ENCODE measurements at regions not wholly inside any gene's neighbourhood (a gene's known extent, or its start where the extent isn't known, plus 50 kb on each side); places are given as distances from the start of the nearest gene placed in this dataset.

DNA sequence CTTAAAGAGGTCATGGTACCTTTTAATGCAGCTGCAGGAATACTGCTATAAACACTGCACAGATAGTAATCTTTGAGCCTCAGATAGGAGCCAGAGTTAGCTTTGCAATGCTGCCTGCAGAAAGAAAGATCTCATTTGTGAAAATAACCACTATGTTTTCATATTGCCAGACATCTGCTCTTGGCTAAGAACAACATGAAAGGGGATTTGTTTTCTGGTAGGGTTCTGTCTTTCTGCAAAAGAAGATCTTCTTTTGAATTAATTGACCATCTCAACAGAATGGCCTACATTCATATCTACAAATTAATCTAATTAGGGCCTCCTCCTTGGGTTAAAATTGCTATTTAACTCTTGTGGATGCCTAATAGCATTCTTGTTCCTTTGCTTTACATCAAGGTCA, 177.6 kb upstream of the DPYD start:
- H3K4me3 Mint-ChIP-seq: no peak overlapping the region
- H3K27me3 Mint-ChIP-seq: no peaks in the 10 kb centered on the region
- H3K27ac Mint-ChIP-seq: peak overlapping the region in 1 of 3 donors; percentile 33
- no peaks in the 10 kb centered on the region for H3K4me1 Mint-ChIP-seq
- H3K9me3 Mint-ChIP-seq: peaks cover 0 to 3% (median 0%) of the 10 kb centered on the region in 3 donors
- H3K36me3 Mint-ChIP-seq: no peaks in the 10 kb centered on the region

GRCh38 chr1:98090351-98090750, 169.5 kb upstream of the DPYD start:
- Mint-ChIP-seq H3K27me3 (no peaks in the 10 kb centered on the region), H3K27ac (no peak overlapping the region), H3K4me3 (no peak overlapping the region), H3K4me1 (no peaks in the 10 kb centered on the region), H3K9me3 (peaks cover 0 to under 1% (median 0%) of the 10 kb centered on the region in 3 donors), H3K36me3 (no peaks in the 10 kb centered on the region)

- no peaks in the 10 kb centered on the region for H3K36me3 Mint-ChIP-seq
- no peaks in the 10 kb centered on the region for H3K4me1 Mint-ChIP-seq
- no peak overlapping the region for H3K27ac Mint-ChIP-seq
- no peak overlapping the region for H3K4me3 Mint-ChIP-seq
- peaks cover 0 to 3% (median 0%) of the 10 kb centered on the region in 3 donors for H3K9me3 Mint-ChIP-seq
- no peaks in the 10 kb centered on the region for H3K27me3 Mint-ChIP-seq
Measured at GRCh38 chr1:98088381-98088780, 167.5 kb upstream of the DPYD start.

DNA sequence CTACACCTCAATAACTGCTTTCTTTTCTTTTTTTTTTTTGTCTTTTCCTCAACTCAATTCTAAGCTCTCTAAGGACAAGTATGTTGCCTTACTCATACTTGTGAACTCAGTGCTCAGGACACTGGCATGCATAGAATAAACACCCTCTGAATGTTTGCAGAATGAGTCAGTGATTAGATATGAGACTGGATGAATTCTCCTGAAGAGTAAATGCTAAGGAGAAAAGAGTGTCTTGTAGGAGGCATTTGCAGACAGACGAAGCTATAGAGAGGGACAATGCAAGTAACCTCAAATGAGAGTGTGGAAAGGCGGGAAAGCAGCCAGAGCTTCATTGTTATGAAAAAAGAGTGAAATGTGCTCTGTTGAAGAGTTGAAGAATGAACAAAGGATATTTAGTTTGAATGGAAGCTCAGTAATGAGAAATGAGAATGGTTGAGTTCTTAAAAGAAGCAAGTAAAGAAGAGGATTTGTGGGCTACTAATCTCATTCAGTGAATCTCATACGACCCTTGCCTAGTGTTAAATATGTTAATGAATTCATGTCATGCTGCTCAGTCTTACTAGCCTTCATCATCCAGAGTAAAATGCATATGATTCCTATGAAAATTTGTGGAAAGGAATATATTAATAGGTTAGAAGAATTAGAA, 166.1 kb upstream of the DPYD start:
- Mint-ChIP-seq H3K4me3 (no peak overlapping the region), H3K36me3 (no peaks in the 10 kb centered on the region), H3K4me1 (no peaks in the 10 kb centered on the region), H3K27ac (no peak overlapping the region), H3K9me3 (peaks cover 0 to 3% (median 0%) of the 10 kb centered on the region in 3 donors), H3K27me3 (no peaks in the 10 kb centered on the region)

DNA sequence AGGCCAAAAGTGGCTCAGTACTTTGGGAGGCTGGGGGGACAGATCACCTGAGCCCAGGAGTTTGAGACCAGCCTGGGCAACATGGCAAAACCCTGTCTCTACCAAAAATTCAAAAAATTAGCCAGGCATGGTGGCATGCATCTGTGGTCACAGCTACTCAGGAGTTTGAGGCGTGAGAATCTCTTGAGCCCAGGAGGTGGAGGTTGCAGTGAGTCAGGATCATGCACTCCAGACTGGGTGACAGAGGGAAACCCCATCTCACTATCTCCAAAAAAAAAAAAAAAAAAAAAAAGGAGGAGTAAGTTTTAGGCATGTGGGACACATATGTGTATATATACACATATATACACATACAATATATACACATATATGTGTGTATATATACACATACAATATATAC, 165.3 kb upstream of the DPYD start:
- Mint-ChIP-seq H3K36me3 (no peaks in the 10 kb centered on the region), H3K27me3 (no peaks in the 10 kb centered on the region), H3K4me3 (no peak overlapping the region), H3K4me1 (no peaks in the 10 kb centered on the region), H3K9me3 (peaks cover 0 to 3% (median 0%) of the 10 kb centered on the region in 3 donors), H3K27ac (no peak overlapping the region)

GRCh38 chr1:98084188-98084587, 163.4 kb upstream of the DPYD start:
- Mint-ChIP-seq H3K27me3 (no peaks in the 10 kb centered on the region), H3K4me1 (no peaks in the 10 kb centered on the region), H3K4me3 (no peak overlapping the region), H3K9me3 (peaks cover 0 to 3% (median 0%) of the 10 kb centered on the region in 3 donors), H3K36me3 (no peaks in the 10 kb centered on the region), H3K27ac (no peak overlapping the region)

- Mint-ChIP-seq H3K9me3 (peaks cover 0 to 3% (median 0%) of the 10 kb centered on the region in 3 donors), H3K4me1 (no peaks in the 10 kb centered on the region), H3K36me3 (no peaks in the 10 kb centered on the region), H3K4me3 (no peak overlapping the region), H3K27me3 (no peaks in the 10 kb centered on the region), H3K27ac (no peak overlapping the region)
Measured at GRCh38 chr1:98081944-98082343, 161.1 kb upstream of the DPYD start.

- Mint-ChIP-seq H3K9me3 (no peaks in the 10 kb centered on the region), H3K4me3 (no peak overlapping the region), H3K27me3 (no peaks in the 10 kb centered on the region), H3K27ac (no peak overlapping the region), H3K36me3 (no peaks in the 10 kb centered on the region), H3K4me1 (no peaks in the 10 kb centered on the region)
Measured at GRCh38 chr1:98078596-98078995, 157.8 kb upstream of the DPYD start.

DNA sequence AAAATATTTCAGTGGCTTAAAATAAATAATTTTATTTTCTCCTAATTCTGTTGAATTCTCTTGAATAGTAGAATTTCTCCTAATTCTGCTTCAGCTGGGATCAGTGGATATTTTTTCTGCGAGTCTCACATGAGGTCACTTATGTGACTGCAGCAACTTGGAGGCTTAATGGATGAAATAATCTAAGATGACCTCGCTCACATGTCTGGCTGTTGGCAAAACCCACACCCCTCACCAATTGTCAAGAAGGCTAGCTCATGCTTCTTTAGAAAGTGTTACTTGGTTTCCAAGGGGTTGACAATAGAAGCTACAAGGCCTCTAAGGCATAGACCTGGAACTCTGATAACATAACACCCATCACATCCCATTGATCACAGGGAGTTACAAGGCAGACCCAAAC, 156.9 kb upstream of the DPYD start:
- no peaks in the 10 kb centered on the region for H3K36me3 Mint-ChIP-seq
- H3K27ac Mint-ChIP-seq: no peak overlapping the region
- no peaks in the 10 kb centered on the region for H3K27me3 Mint-ChIP-seq
- H3K4me3 Mint-ChIP-seq: no peak overlapping the region
- H3K4me1 Mint-ChIP-seq: no peaks in the 10 kb centered on the region
- no peaks in the 10 kb centered on the region for H3K9me3 Mint-ChIP-seq

- Mint-ChIP-seq H3K4me3 (no peak overlapping the region), H3K4me1 (no peaks in the 10 kb centered on the region), H3K27ac (no peak overlapping the region), H3K27me3 (no peaks in the 10 kb centered on the region), H3K36me3 (no peaks in the 10 kb centered on the region), H3K9me3 (no peaks in the 10 kb centered on the region)
Measured at GRCh38 chr1:98075626-98076025, 154.8 kb upstream of the DPYD start.

GRCh38 chr1:98073823-98074222, 153.0 kb upstream of the DPYD start:
- Mint-ChIP-seq H3K27ac (no peak overlapping the region), H3K27me3 (no peaks in the 10 kb centered on the region), H3K4me3 (no peak overlapping the region), H3K4me1 (no peaks in the 10 kb centered on the region), H3K36me3 (no peaks in the 10 kb centered on the region), H3K9me3 (no peaks in the 10 kb centered on the region)

DNA sequence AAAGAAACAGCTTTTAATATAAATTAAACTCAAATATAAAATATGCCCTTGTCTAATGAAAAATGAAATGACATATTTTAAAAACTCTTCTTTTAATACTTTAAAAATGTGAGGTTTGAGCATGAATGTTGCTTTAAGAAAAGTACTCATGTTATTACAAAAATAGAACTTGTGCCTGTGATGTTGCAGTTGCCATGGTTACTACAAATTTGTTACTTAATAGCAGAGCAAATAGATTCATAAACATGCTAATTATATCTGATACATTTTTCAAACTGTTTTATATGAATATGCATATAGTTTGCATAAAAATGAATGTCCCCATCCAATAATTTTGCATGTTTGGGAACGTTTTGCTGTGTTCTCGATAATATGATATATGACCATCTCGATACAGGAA, 152.3 kb upstream of the DPYD start:
- no peaks in the 10 kb centered on the region for H3K36me3 Mint-ChIP-seq
- H3K4me1 Mint-ChIP-seq: no peaks in the 10 kb centered on the region

DNA sequence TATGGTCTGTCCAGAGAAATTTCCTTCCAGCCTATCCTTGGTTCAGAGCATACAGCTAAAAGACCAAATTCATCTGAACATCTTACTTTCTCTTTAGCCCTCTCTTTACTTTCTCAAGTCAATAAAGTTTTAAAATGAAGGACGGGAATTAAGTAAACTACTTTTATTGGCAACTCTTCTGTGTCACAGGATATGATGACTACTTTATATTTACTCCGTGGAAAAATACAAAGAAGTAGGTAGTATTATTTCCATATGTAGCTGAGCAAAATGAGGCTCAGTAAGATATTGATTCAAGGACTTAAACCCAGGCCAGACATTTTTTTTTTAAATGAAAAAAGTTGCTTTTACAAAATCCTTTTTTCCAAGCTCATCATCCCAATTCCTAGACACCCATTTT, 151.2 kb upstream of the DPYD start:
- Mint-ChIP-seq H3K9me3 (peaks cover 0 to 2% (median 0%) of the 10 kb centered on the region in 3 donors), H3K36me3 (no peaks in the 10 kb centered on the region), H3K27ac (no peak overlapping the region), H3K4me1 (no peaks in the 10 kb centered on the region), H3K4me3 (no peak overlapping the region), H3K27me3 (no peaks in the 10 kb centered on the region)

More for the DNA sequence above, 152.3 kb upstream of the DPYD start:
- no peak overlapping the region for H3K4me3 Mint-ChIP-seq
- H3K9me3 Mint-ChIP-seq: peaks cover 0 to under 1% (median 0%) of the 10 kb centered on the region in 3 donors
- H3K27me3 Mint-ChIP-seq: no peaks in the 10 kb centered on the region
- H3K27ac Mint-ChIP-seq: no peak overlapping the region

- no peak overlapping the region for H3K4me3 Mint-ChIP-seq
- H3K9me3 Mint-ChIP-seq: peaks cover 0 to 3% (median 2%) of the 10 kb centered on the region in 3 donors
- H3K4me1 Mint-ChIP-seq: no peaks in the 10 kb centered on the region
- no peaks in the 10 kb centered on the region for H3K27me3 Mint-ChIP-seq
- no peaks in the 10 kb centered on the region for H3K36me3 Mint-ChIP-seq
- no peak overlapping the region for H3K27ac Mint-ChIP-seq
Measured at GRCh38 chr1:98068016-98068415, 147.2 kb upstream of the DPYD start.

DNA sequence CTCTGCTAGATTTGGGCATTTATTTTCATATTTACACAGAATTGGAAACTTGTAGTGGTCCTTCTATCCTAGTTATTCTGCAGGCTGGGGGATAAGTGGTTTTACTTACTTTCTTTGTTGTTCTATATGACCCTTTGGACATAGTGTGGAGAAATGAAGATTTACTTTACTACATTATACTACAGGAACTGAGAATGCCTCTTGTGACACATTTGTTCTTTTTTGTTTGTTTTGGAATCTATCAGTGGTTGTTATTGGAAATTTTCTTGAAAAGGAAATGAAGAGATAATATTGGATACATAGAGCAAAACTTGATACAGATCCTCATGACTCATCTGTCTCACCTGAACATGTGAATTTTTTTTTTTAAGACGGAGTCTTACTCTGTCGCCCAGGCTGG, 146.1 kb upstream of the DPYD start:
- H3K9me3 Mint-ChIP-seq: peaks cover 0 to 3% (median 2%) of the 10 kb centered on the region in 3 donors
- no peak overlapping the region for H3K4me3 Mint-ChIP-seq
- no peak overlapping the region for H3K27ac Mint-ChIP-seq
- no peaks in the 10 kb centered on the region for H3K36me3 Mint-ChIP-seq
- no peaks in the 10 kb centered on the region for H3K27me3 Mint-ChIP-seq
- H3K4me1 Mint-ChIP-seq: no peaks in the 10 kb centered on the region

- no peaks in the 10 kb centered on the region for H3K4me1 Mint-ChIP-seq
- no peaks in the 10 kb centered on the region for H3K36me3 Mint-ChIP-seq
- H3K27me3 Mint-ChIP-seq: peaks cover 17% of the 10 kb centered on the region
- H3K4me3 Mint-ChIP-seq: no peak overlapping the region
- H3K27ac Mint-ChIP-seq: no peak overlapping the region
- peaks cover 0 to 3% (median 0%) of the 10 kb centered on the region in 3 donors for H3K9me3 Mint-ChIP-seq
Measured at GRCh38 chr1:98059620-98060019, 138.8 kb upstream of the DPYD start.

All from IgD-negative memory B cell (primary cell).